ENCODE measurements at regions not wholly inside any gene's neighbourhood (a gene's known extent, or its start where the extent isn't known, plus 50 kb on each side); places are given as distances from the start of the nearest gene placed in this dataset.

GRCh38 chr2:173821451-173821850 is 143.7 kb downstream of the SP3 start:
- Histone ChIP-seq H3K9me3 (replicated peaks; ENCODE audit: insufficient read depth, low read length) (no peaks in the 10 kb centered on the region), H3K79me2 (ENCODE audit: low read length) (no peaks in the 10 kb centered on the region), H3K4me1 (ENCODE audit: low read length) (no peaks in the 10 kb centered on the region), H3K36me3 (replicated peaks; ENCODE audit: insufficient read depth, low read length) (no peaks in the 10 kb centered on the region), H3K4me2 (ENCODE audit: low read depth, low read length) (no peak overlapping the region), H2AFZ (ENCODE audit: low read length) (no peak overlapping the region), H3K9me2 (replicated peaks; ENCODE audit: insufficient read depth, low read length) (no peaks in the 10 kb centered on the region), H3K27ac (ENCODE audit: low read length) (no peak overlapping the region), H4K20me1 (ENCODE audit: insufficient read depth, low read length) (no peaks in the 10 kb centered on the region), H3K9ac (ENCODE audit: low read length) (no peak overlapping the region), H3F3A (ENCODE audit: insufficient read depth, low read length) (no peaks in the 10 kb centered on the region), H3K27me3 (replicated peaks; ENCODE audit: insufficient read depth, low read length) (no peaks in the 10 kb centered on the region), H3K4me3 (ENCODE audit: low read length) (no peak overlapping the region)
- no peak for DNase-seq
- TF ChIP-seq EZH2phosphoT487 (IDR thresholded peaks at IDR 0.05; ENCODE audit: low read length) (no peak), CTCF (IDR thresholded peaks at IDR 0.05; ENCODE audit: low read length) (no peak)

DNA sequence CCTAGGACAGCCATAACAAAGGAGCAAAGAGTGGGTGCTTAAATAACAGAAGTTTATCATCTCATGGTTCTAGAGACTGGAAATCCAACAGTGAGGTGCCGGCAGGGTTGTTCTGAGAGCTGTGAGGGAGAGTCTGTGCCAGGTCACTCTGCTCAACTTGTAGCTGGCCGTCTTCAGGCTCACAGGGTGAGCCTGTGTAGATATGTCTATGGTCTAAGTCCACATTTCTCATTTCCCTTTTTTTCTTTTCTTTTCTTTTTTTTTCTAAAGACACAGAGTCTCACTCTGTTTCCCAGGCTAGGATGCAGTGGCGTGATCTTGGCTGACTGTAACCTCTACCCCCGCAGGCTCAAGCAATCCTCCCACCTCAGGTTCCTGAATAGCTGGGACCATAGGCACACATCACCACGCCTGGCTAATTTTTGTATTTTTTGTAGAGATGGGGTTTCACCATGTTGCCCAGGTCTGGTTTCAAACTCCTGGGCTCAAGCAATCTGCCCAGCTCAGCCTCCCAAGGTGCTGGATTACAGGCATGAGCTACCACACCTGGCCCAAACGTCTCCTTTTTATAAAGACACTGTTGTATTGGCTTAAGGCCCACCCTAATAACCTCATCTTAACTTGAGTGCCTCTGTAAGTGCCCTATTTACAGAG is 142.2 kb downstream of the SP3 start:
- no peak overlapping the region for H3K4me2 ChIP-seq (ENCODE audit: low read depth, low read length)
- no peak overlapping the region for H2AFZ ChIP-seq (ENCODE audit: low read length)
- no peaks in the 10 kb centered on the region for H3K27me3 ChIP-seq (replicated peaks; ENCODE audit: insufficient read depth, low read length)
- H3K4me1 ChIP-seq (ENCODE audit: low read length), result no peaks in the 10 kb centered on the region
- no peaks in the 10 kb centered on the region for H3K9me2 ChIP-seq (replicated peaks; ENCODE audit: insufficient read depth, low read length)
- H3K9ac ChIP-seq (ENCODE audit: low read length), result no peak overlapping the region
- H3K79me2 ChIP-seq (ENCODE audit: low read length), result no peaks in the 10 kb centered on the region
- no peak overlapping the region for H3K4me3 ChIP-seq (ENCODE audit: low read length)
- no peaks in the 10 kb centered on the region for H3F3A ChIP-seq (ENCODE audit: insufficient read depth, low read length)
- no peak for TF ChIP-seq EZH2phosphoT487 (IDR thresholded peaks at IDR 0.05; ENCODE audit: low read length)
- no peak for TF ChIP-seq CTCF (IDR thresholded peaks at IDR 0.05; ENCODE audit: low read length)
- no peak for TF ChIP-seq EZH2 (optimal IDR thresholded peaks at IDR 0.05; ENCODE audit: low read depth, low read length)
- H3K9me3 ChIP-seq (replicated peaks; ENCODE audit: insufficient read depth, low read length), result no peaks in the 10 kb centered on the region
- no peak overlapping the region for H3K27ac ChIP-seq (ENCODE audit: low read length)
- DNase-seq, result no peak
- no peaks in the 10 kb centered on the region for H3K36me3 ChIP-seq (replicated peaks; ENCODE audit: insufficient read depth, low read length)
- H4K20me1 ChIP-seq (ENCODE audit: insufficient read depth, low read length), result no peaks in the 10 kb centered on the region

GRCh38 chr2:173823543-173823939 is 141.6 kb downstream of the SP3 start:
- Histone ChIP-seq H3K36me3 (replicated peaks; ENCODE audit: insufficient read depth, low read length) (no peaks in the 10 kb centered on the region), H3F3A (ENCODE audit: insufficient read depth, low read length) (no peaks in the 10 kb centered on the region), H3K4me1 (ENCODE audit: low read length) (no peaks in the 10 kb centered on the region), H3K9me3 (replicated peaks; ENCODE audit: insufficient read depth, low read length) (no peaks in the 10 kb centered on the region), H4K20me1 (ENCODE audit: insufficient read depth, low read length) (no peaks in the 10 kb centered on the region), H2AFZ (ENCODE audit: low read length) (no peak overlapping the region), H3K9me2 (replicated peaks; ENCODE audit: insufficient read depth, low read length) (no peaks in the 10 kb centered on the region), H3K79me2 (ENCODE audit: low read length) (no peaks in the 10 kb centered on the region), H3K27ac (ENCODE audit: low read length) (no peak overlapping the region), H3K4me2 (ENCODE audit: low read depth, low read length) (no peak overlapping the region), H3K27me3 (replicated peaks; ENCODE audit: insufficient read depth, low read length) (no peaks in the 10 kb centered on the region), H3K9ac (ENCODE audit: low read length) (no peak overlapping the region), H3K4me3 (ENCODE audit: low read length) (no peak overlapping the region)
- no peak for DNase-seq
- no peak for TF ChIP-seq EZH2phosphoT487 (IDR thresholded peaks at IDR 0.05; ENCODE audit: low read length)
- no peak for TF ChIP-seq CTCF (IDR thresholded peaks at IDR 0.05; ENCODE audit: low read length)
- TF ChIP-seq EZH2 (optimal IDR thresholded peaks at IDR 0.05; ENCODE audit: low read depth, low read length), result no peak
